ENCODE measurements at regions not wholly inside any gene's neighbourhood (a gene's known extent, or its start where the extent isn't known, plus 50 kb on each side); places are given as distances from the start of the nearest gene placed in this dataset.

- no peak for TF ChIP-seq CTCF (IDR thresholded peaks at IDR 0.05)
- no peak for TF ChIP-seq POLR2A (IDR thresholded peaks at IDR 0.05)
Measured at GRCh38 chr14:42004321-42004720, 397.6 kb downstream of the LRFN5 start.
